Stimulated activated CD4-positive, alpha-beta T cell treated with anti-CD3 and anti-CD28 coated beads, Interleukin-12 subunit alpha, Interleukin-12 subunit beta, amount 100 ng/mL, for 24 hours (primary cell): ENCODE measurements at regions not wholly inside any gene's neighbourhood (a gene's known extent, or its start where the extent isn't known, plus 50 kb on each side); places are given as distances from the start of the nearest gene placed in this dataset.
"Not testable (repeated sequence)": the region's sequence is repeated elsewhere in the genome, so short reads cannot be mapped to it uniquely, and the experiment has no call there.

Experiments
- DNase-seq, 2 experiments: peaks; one replicate each; pipeline ENCODE4 v3.0.0-alpha.2; 2020; ENCODE audit warnings: low read depth in 2 of 2

DNA sequence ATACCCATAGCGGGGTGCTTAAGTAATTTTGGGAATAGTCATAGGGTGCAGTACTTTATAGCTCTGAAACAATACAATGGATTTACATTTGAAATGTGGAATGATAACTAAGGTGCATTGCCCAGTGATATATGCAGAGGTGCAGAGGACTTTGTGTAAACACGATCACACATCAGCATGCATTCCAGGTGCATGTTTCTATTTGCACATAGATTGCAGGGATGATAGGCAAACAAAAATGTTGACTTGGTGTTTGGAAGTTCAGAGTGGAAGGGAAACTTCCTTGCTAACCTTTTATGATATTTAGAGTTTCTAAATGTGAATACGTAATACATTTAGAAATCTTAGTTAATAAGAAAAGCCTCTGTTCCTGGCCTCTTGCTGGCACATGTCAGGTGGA, 941.5 kb downstream of the TUBA3C start:
- DNase-seq = not testable (repeated sequence)

DNA sequence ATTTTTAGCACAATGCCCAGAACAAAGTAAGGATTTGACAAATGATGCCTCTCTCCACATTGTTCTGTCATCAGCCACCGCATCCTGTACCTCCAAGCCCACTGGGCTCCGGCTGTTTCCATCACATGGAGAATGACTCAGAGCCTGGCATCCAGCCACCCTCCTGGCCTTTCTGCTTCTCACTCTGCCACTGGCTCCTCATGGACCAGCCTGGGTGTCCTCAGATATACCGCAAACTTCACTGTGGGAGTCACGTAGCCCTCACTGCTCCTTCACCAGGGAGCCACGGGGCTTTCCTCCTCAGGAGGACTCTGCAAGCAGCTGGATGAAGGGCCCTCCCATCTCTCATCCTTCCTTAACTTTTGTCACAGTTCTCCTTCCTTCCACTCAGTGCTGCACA, 943.0 kb downstream of the TUBA3C start:
- DNase-seq = not testable (repeated sequence)

DNA sequence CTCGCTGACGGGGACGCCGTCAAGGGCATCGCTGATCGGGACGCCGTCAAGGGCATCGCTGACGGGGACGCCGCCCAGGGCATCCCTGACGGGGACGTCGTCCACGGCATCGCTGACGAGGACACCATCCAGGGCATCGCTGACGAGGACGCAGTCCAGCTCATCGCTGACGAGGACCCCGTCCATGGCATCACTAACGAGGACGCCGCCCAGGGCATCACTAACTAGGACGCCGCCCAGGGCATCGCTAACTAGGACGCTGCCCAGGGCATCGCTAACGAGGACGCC, 945.2 kb downstream of the TUBA3C start:
- DNase-seq = no peak

DNA sequence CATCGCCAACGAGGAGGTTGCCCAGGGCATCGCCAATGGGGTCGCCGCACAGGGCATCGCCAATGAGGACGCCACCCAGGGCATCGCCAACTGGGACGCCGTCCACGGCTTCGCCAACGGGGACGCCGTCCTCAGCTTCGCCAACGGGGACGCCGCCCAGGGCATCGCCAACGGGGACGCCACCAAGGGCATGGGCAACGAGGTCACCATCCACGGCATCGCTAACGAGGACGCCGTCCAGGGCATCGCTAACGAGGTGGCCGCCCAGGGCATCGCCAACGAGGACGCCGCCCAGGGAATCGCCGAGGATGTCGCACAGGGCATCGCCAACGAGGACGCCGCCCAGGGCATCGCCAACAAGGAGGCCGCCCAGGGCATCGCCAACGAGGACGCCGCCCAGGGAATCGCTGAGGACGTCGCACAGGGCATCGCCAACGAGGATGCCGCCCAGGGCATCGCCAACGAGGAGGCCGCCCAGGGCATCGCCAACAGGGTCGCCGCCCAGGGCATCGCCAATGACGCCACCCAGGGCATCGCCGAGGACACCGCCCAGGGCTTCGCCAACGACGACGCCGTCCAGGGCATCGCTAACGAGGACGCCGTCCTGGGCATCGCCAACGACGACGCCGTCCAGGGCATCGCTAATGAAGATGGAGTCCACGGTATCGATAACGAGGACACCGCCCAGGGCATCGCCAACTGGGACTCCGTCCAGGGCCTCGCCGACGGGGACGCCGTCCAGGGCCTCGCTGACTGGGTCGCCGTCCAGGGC, 945.7 kb downstream of the TUBA3C start:
- DNase-seq = no peak

- no peak for DNase-seq
These were observed 946.5 kb downstream of the TUBA3C start for GRCh38 chr13:18235172-18235571.

- DNase-seq = not testable (repeated sequence)
These were observed 947.2 kb downstream of the TUBA3C start for GRCh38 chr13:18234451-18234850.

GRCh38 chr13:18233783-18234299, 947.8 kb downstream of the TUBA3C start:
- no peak for DNase-seq

GRCh38 chr13:18232994-18233782, 948.4 kb downstream of the TUBA3C start:
- DNase-seq = no peak

- DNase-seq = no peak
These were observed 949.2 kb downstream of the TUBA3C start for GRCh38 chr13:18232298-18232993.

GRCh38 chr13:18224411-18224810, 957.2 kb downstream of the TUBA3C start:
- DNase-seq = not testable (repeated sequence)

DNA sequence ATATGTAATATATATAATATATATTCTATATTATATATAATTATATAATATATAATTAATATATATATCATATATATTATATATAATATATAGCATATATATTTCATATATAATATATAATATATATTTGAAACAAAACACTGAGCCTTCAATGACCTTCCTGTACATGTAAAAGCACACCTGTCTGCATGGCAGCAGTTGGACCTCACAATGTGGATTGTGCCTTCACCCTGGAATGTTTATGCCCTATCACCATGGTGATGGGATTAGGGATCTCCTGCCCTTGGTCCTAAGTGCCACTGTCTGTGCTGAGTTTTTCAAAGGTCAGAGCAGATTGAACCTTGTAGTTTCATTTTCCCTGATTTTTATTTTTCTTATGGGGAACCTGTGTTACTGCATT, 966.9 kb downstream of the TUBA3C start:
- not testable (repeated sequence) for DNase-seq

DNA sequence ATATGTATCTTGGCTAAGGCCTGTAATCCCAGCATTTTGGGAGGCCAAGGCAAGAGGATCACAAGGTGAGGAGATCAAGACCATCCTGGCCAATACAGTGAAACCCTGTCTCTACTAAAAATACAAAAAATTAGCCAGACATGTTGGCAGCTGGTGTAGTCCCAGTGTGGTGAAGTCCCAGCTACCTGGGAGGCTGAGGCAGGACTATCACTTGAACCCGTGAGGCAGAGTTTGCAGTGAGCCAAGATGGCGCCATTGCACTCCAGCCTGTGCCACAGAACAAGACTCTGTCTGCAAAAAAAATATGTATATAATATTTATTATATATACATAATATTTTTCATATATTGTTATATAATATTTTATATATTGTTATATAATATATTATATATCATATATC, 968.1 kb downstream of the TUBA3C start:
- DNase-seq = not testable (repeated sequence)

GRCh38 chr13:18212873-18213272, 968.8 kb downstream of the TUBA3C start:
- peak in 1 of 2 experiments; percentile 4 for DNase-seq

DNA sequence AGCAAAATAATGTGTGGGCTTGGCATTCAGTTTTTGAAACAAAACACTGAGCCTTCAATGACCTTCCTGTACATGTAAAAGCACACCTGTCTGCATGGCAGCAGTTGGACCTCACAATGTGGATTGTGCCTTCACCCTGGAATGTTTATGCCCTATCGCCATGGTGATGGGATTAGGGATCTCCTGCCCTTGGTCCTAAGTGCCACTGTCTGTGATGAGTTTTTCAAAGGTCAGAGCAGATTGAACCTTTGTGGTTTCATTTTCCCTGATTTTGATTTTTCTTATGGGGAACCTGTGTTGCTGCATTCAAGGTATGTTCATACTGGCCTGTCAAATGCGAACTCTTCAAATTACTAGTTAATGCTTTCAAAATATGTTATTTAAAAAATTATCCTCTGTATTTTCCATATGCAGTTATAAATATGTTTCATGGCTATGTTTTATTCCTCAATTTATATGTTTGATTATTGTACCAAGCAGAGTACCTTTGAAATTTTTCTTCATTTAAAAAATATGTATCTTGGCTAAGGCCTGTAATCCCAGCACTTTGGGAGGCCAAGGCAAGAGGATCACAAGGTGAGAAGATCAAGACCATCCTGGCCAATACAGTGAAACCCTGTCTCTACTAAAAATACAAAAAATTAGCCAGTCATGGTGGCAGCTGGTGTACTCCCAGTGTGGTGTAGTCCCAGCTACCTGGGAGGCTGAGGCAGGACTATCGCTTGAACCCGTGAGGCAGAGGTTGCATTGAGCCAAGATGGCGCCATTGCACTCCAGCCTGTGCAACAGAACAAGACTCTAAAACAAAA, 969.7 kb downstream of the TUBA3C start:
- DNase-seq = not testable (repeated sequence)

DNA sequence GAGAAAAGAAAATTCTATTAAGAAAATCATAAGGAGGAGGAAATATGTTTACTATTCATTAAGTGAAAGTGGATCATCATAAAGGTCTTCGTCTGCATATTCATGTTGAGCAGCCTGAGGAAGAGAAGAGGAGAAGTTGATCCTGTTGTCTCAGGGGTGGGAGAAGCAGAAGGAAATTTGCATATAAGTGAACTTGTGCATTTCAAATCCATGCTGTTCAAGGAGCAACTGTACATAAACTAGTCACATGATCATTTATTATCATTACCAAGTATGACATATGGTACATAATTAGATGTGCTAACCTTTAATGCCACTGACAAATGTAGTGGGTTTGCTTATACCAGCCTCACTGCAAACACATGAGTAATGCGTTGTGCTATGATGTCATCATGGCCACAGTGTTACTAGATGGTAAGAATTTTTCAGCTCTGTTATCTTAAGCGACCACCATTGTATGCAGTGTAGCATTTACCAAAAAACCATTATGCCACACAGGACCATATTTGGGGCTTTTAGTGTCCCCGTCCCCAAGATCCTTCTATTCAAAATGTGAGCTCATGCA, 976.9 kb downstream of the TUBA3C start:
- DNase-seq = not testable (repeated sequence)

- DNase-seq = not testable (repeated sequence)
These were observed 986.3 kb downstream of the TUBA3C start for GRCh38 chr13:18195365-18195678.

DNA sequence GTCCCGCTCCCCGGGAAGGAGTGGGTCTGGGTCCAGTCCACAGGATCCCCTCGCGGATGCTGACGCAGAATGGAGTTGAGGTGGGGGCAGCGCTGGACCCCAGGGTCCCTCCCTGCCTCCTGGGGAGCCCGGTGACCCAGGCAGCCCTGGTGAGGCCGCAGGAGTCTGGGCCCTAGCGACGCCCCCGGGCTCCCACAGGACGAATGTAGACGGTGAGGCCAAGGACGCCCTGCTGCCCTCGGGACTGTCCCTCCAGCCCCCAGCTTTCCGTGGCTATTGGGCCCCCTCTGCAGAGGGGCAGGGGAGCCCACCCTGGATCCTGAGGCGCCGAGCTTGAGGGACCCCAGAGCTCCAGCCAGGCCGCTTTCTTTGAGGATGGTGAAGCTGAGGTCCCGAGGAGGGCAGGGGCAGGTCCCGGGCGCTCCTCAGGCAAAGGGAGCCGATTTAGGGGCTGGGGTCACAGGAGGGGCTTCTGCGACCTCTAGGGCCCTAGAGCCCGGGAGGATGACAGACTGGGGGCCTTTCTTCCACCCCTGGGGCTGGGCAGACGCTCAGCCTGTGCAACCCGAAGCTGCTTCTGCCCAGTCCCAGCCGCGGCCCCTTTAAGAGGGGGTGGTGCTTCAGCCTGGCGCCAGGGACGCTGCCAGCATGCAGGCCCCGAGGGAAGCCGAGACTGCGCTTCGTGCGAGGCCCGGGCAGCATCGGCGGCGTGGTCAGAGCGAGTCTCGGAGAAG, 986.8 kb downstream of the TUBA3C start:
- not testable (repeated sequence) for DNase-seq

GRCh38 chr13:18194104-18194503, 987.5 kb downstream of the TUBA3C start:
- not testable (repeated sequence) for DNase-seq
